ENCODE measurements at regions not wholly inside any gene's neighbourhood (a gene's known extent, or its start where the extent isn't known, plus 50 kb on each side); places are given as distances from the start of the nearest gene placed in this dataset.

GRCh38 chr14:34198096-34198495, 247.2 kb upstream of the EGLN3 start:
- Histone ChIP-seq H4K91ac (ENCODE audit: low read length) (no peak overlapping the region), H2AFZ (ENCODE audit: low read depth, low read length) (no peak overlapping the region), H4K8ac (ENCODE audit: low read length) (no peak overlapping the region), H2BK12ac (ENCODE audit: low read length in 2 of 2) (no peak overlapping the region), H3K4me1 (ENCODE audit: control insufficient read depth, insufficient read depth, low read depth, low read length) (no peaks in the 10 kb centered on the region), H3K27me3 (ENCODE audit: control insufficient read depth in 1 of 2, insufficient read depth in 1 of 2, low read length in 2 of 2) (no peaks in the 10 kb centered on the region), H2BK120ac (ENCODE audit: low read depth, low read length) (no peak overlapping the region), H3K4ac (ENCODE audit: low read depth in 1 of 2, low read length in 2 of 2) (no peak overlapping the region), H3K23ac (ENCODE audit: low read length in 2 of 2) (no peak overlapping the region), H2AK5ac (ENCODE audit: low read length, severe bottlenecking) (no peak overlapping the region), H3K79me1 (replicated peaks; ENCODE audit: low read length, poor library complexity, severe bottlenecking) (no peaks in the 10 kb centered on the region), H2BK15ac (ENCODE audit: low read depth, poor library complexity, severe bottlenecking) (no peak overlapping the region), H3K4me2 (ENCODE audit: low read length, poor library complexity, severe bottlenecking) (no peak overlapping the region), H3K27ac (ENCODE audit: low read length, poor library complexity, severe bottlenecking) (no peak overlapping the region), H3K9ac (ENCODE audit: low read length) (no peak overlapping the region), H3K9me3 (ENCODE audit: control insufficient read depth, low read length) (no peaks in the 10 kb centered on the region), H3K14ac (ENCODE audit: low read length in 2 of 2) (no peak overlapping the region), H3K18ac (ENCODE audit: low read depth in 1 of 2, low read length in 2 of 2) (no peak overlapping the region), H3K36me3 (ENCODE audit: control insufficient read depth in 1 of 2, insufficient read depth in 2 of 2, low read depth in 1 of 2, low read length in 2 of 2) (no peaks in the 10 kb centered on the region), H3K4me3 (ENCODE audit: insufficient read depth in 1 of 2, low read depth in 1 of 2, low read length in 2 of 2) (no peak overlapping the region), H2BK5ac (ENCODE audit: low read depth, low read length, poor library complexity, severe bottlenecking) (no peak overlapping the region)
- WGBS, result 99% methylated on average over 3 of the region's 4 CpGs
- no peak for DNase-seq

- Histone ChIP-seq H3K9ac (ENCODE audit: low read length) (no peak overlapping the region), H3K18ac (ENCODE audit: low read depth in 1 of 2, low read length in 2 of 2) (no peak overlapping the region)
These were observed 245.1 kb upstream of the EGLN3 start for GRCh38 chr14:34195964-34196363.

GRCh38 chr14:34190717-34191116, 239.8 kb upstream of the EGLN3 start:
- 68% methylated on average over 4 of the region's 4 CpGs for WGBS
- Histone ChIP-seq H2BK15ac (ENCODE audit: low read depth, poor library complexity, severe bottlenecking) (no peak overlapping the region), H3K4me3 (ENCODE audit: insufficient read depth in 1 of 2, low read depth in 1 of 2, low read length in 2 of 2) (no peak overlapping the region), H3K4ac (ENCODE audit: low read depth in 1 of 2, low read length in 2 of 2) (no peak overlapping the region), H2BK120ac (ENCODE audit: low read depth, low read length) (no peak overlapping the region), H3K23ac (ENCODE audit: low read length in 2 of 2) (no peak overlapping the region), H3K4me2 (ENCODE audit: low read length, poor library complexity, severe bottlenecking) (no peak overlapping the region), H3K14ac (ENCODE audit: low read length in 2 of 2) (no peak overlapping the region), H3K27ac (ENCODE audit: low read length, poor library complexity, severe bottlenecking) (no peak overlapping the region), H2BK5ac (ENCODE audit: low read depth, low read length, poor library complexity, severe bottlenecking) (no peak overlapping the region), H3K18ac (ENCODE audit: low read depth in 1 of 2, low read length in 2 of 2) (no peak overlapping the region), H3K4me1 (ENCODE audit: control insufficient read depth, insufficient read depth, low read depth, low read length) (no peaks in the 10 kb centered on the region), H3K9me3 (ENCODE audit: control insufficient read depth, low read length) (no peaks in the 10 kb centered on the region), H3K27me3 (ENCODE audit: control insufficient read depth in 1 of 2, insufficient read depth in 1 of 2, low read length in 2 of 2) (peaks cover 0 to 3% of the 10 kb centered on the region in 2 experiments), H3K9ac (ENCODE audit: low read length) (no peak overlapping the region), H3K79me1 (replicated peaks; ENCODE audit: low read length, poor library complexity, severe bottlenecking) (no peaks in the 10 kb centered on the region), H2AFZ (ENCODE audit: low read depth, low read length) (no peak overlapping the region), H3K36me3 (ENCODE audit: control insufficient read depth in 1 of 2, insufficient read depth in 2 of 2, low read depth in 1 of 2, low read length in 2 of 2) (no peaks in the 10 kb centered on the region), H4K91ac (ENCODE audit: low read length) (no peak overlapping the region), H2AK5ac (ENCODE audit: low read length, severe bottlenecking) (no peak overlapping the region), H2BK12ac (ENCODE audit: low read length in 2 of 2) (no peak overlapping the region), H4K8ac (ENCODE audit: low read length) (no peak overlapping the region)
- no peak for DNase-seq

More at GRCh38 chr14:34195964-34196363, 245.1 kb upstream of the EGLN3 start:
- Histone ChIP-seq H2AFZ (ENCODE audit: low read depth, low read length) (no peak overlapping the region), H3K14ac (ENCODE audit: low read length in 2 of 2) (no peak overlapping the region), H3K9me3 (ENCODE audit: control insufficient read depth, low read length) (no peaks in the 10 kb centered on the region), H3K27me3 (ENCODE audit: control insufficient read depth in 1 of 2, insufficient read depth in 1 of 2, low read length in 2 of 2) (no peaks in the 10 kb centered on the region), H3K4me1 (ENCODE audit: control insufficient read depth, insufficient read depth, low read depth, low read length) (no peaks in the 10 kb centered on the region), H3K4me2 (ENCODE audit: low read length, poor library complexity, severe bottlenecking) (no peak overlapping the region), H3K4ac (ENCODE audit: low read depth in 1 of 2, low read length in 2 of 2) (no peak overlapping the region), H2BK120ac (ENCODE audit: low read depth, low read length) (no peak overlapping the region), H2BK12ac (ENCODE audit: low read length in 2 of 2) (no peak overlapping the region), H3K23ac (ENCODE audit: low read length in 2 of 2) (no peak overlapping the region), H2BK15ac (ENCODE audit: low read depth, poor library complexity, severe bottlenecking) (no peak overlapping the region), H2AK5ac (ENCODE audit: low read length, severe bottlenecking) (no peak overlapping the region), H2BK5ac (ENCODE audit: low read depth, low read length, poor library complexity, severe bottlenecking) (no peak overlapping the region), H3K79me1 (replicated peaks; ENCODE audit: low read length, poor library complexity, severe bottlenecking) (no peaks in the 10 kb centered on the region), H3K36me3 (ENCODE audit: control insufficient read depth in 1 of 2, insufficient read depth in 2 of 2, low read depth in 1 of 2, low read length in 2 of 2) (no peaks in the 10 kb centered on the region), H3K4me3 (ENCODE audit: insufficient read depth in 1 of 2, low read depth in 1 of 2, low read length in 2 of 2) (no peak overlapping the region), H3K27ac (ENCODE audit: low read length, poor library complexity, severe bottlenecking) (no peak overlapping the region), H4K8ac (ENCODE audit: low read length) (no peak overlapping the region), H4K91ac (ENCODE audit: low read length) (no peak overlapping the region)
- no peak for DNase-seq

- no peak overlapping the region for H2AK5ac ChIP-seq (ENCODE audit: low read length, severe bottlenecking)
- no peak overlapping the region for H4K8ac ChIP-seq (ENCODE audit: low read length)
- no peak overlapping the region for H2BK120ac ChIP-seq (ENCODE audit: low read depth, low read length)
- no peak overlapping the region for H2BK15ac ChIP-seq (ENCODE audit: low read depth, poor library complexity, severe bottlenecking)
- DNase-seq, result no peak
- H3K23ac ChIP-seq (ENCODE audit: low read length in 2 of 2), result no peak overlapping the region
- H3K4me3 ChIP-seq (ENCODE audit: insufficient read depth in 1 of 2, low read depth in 1 of 2, low read length in 2 of 2), result no peak overlapping the region
- H3K79me1 ChIP-seq (replicated peaks; ENCODE audit: low read length, poor library complexity, severe bottlenecking), result no peaks in the 10 kb centered on the region
- peaks cover 0 to 3% of the 10 kb centered on the region in 2 experiments for H3K27me3 ChIP-seq (ENCODE audit: control insufficient read depth in 1 of 2, insufficient read depth in 1 of 2, low read length in 2 of 2)
- no peak overlapping the region for H3K14ac ChIP-seq (ENCODE audit: low read length in 2 of 2)
- no peak overlapping the region for H3K4ac ChIP-seq (ENCODE audit: low read depth in 1 of 2, low read length in 2 of 2)
- H4K91ac ChIP-seq (ENCODE audit: low read length), result no peak overlapping the region
- no peak overlapping the region for H3K4me2 ChIP-seq (ENCODE audit: low read length, poor library complexity, severe bottlenecking)
- H2BK5ac ChIP-seq (ENCODE audit: low read depth, low read length, poor library complexity, severe bottlenecking), result no peak overlapping the region
- no peak overlapping the region for H3K27ac ChIP-seq (ENCODE audit: low read length, poor library complexity, severe bottlenecking)
- no peaks in the 10 kb centered on the region for H3K9me3 ChIP-seq (ENCODE audit: control insufficient read depth, low read length)
- H3K4me1 ChIP-seq (ENCODE audit: control insufficient read depth, insufficient read depth, low read depth, low read length), result no peaks in the 10 kb centered on the region
- no peak overlapping the region for H2AFZ ChIP-seq (ENCODE audit: low read depth, low read length)
- H3K18ac ChIP-seq (ENCODE audit: low read depth in 1 of 2, low read length in 2 of 2), result no peak overlapping the region
- no CpG with 5 or more reads among the region's 3 CpGs for WGBS
- H3K9ac ChIP-seq (ENCODE audit: low read length), result no peak overlapping the region
- no peaks in the 10 kb centered on the region for H3K36me3 ChIP-seq (ENCODE audit: control insufficient read depth in 1 of 2, insufficient read depth in 2 of 2, low read depth in 1 of 2, low read length in 2 of 2)
- H2BK12ac ChIP-seq (ENCODE audit: low read length in 2 of 2), result no peak overlapping the region
These were observed 239.0 kb upstream of the EGLN3 start for GRCh38 chr14:34189866-34190265.

Data from mesenchymal stem cell (in vitro differentiated cells and primary cell).